ENCODE measurements at regions not wholly inside any gene's neighbourhood (a gene's known extent, or its start where the extent isn't known, plus 50 kb on each side); places are given as distances from the start of the nearest gene placed in this dataset.

- peaks cover 6% of the 10 kb centered on the region for H3K36me3 Mint-ChIP-seq (ENCODE audit: low read depth)
Observed at GRCh38 chr1:244970236-244970743, 105.9 kb upstream of the HNRNPU start.

More at GRCh38 chr1:244970236-244970743, 105.9 kb upstream of the HNRNPU start:
- Histone ChIP-seq H3K4me1 (ENCODE audit: insufficient read depth) (peaks cover 26% of the 10 kb centered on the region), H3F3A (replicated peaks; ENCODE audit: low read depth) (no peaks in the 10 kb centered on the region), H3K27me3 (ENCODE audit: insufficient read depth) (no peaks in the 10 kb centered on the region), H4K20me1 (replicated peaks; ENCODE audit: insufficient read depth) (no peaks in the 10 kb centered on the region), H3K9me2 (ENCODE audit: insufficient read depth) (no peaks in the 10 kb centered on the region), H3K4me2 (peak overlapping the region; percentile 82; the same call in 1 of the 2 replicates), H3K27ac (ENCODE audit: low read depth) (peak overlapping the region; percentile 99), H3K79me2 (replicated peaks; ENCODE audit: insufficient read depth) (peaks cover 11% of the 10 kb centered on the region), H3K4me3 (peak overlapping the region; percentile 55), H3K36me3 (ENCODE audit: insufficient read depth) (no peaks in the 10 kb centered on the region), H2AFZ (no peak overlapping the region)
- peak; percentile 86 for DNase-seq (ENCODE audit: low spot score)
- Mint-ChIP-seq H3K4me1 (peaks cover 34% of the 10 kb centered on the region), H3K4me3 (peak overlapping the region; percentile 98; the same call in 2 of the 3 replicates), H3K27me3 (ENCODE audit: insufficient read depth, low read depth, poor library complexity) (peaks cover 11% of the 10 kb centered on the region), H3K27ac (peak overlapping the region; percentile 100), H3K9me3 (no peaks in the 10 kb centered on the region)
- no peak for TF ChIP-seq REST (IDR thresholded peaks at IDR 0.05; ENCODE audit: unreplicated experiment)
- TF ChIP-seq ETS1 (IDR thresholded peaks at IDR 0.05): no peak
- TF ChIP-seq CTCF (conservative IDR thresholded peaks at IDR 0.05; ENCODE audit: low read depth in 2 of 2): no peak
- no peak for TF ChIP-seq CREB1 (CRISPR knock-in tag; IDR thresholded peaks at IDR 0.05; ENCODE audit: low read depth)
- no peak for TF ChIP-seq EZH2 (IDR thresholded peaks at IDR 0.05; ENCODE audit: low read depth, unreplicated experiment)
- TF ChIP-seq ZNF114 (CRISPR knock-in tag; IDR thresholded peaks at IDR 0.05): no peak
- no peak for TF ChIP-seq EZH2phosphoT487 (IDR thresholded peaks at IDR 0.05; ENCODE audit: unreplicated experiment)
- TF ChIP-seq STAT1 (IDR thresholded peaks at IDR 0.05; ENCODE audit: unreplicated experiment): no peak
- TF ChIP-seq NANOG (IDR thresholded peaks at IDR 0.05; ENCODE audit: borderline replicate concordance): no peak
- no peak for TF ChIP-seq ZNF462 (CRISPR knock-in tag; IDR thresholded peaks at IDR 0.05)
- no peak for TF ChIP-seq POLR2AphosphoS5 (IDR thresholded peaks at IDR 0.05; ENCODE audit: low read depth)
- TF ChIP-seq JUNB (IDR thresholded peaks at IDR 0.05; ENCODE audit: unreplicated experiment): no peak
- no peak for TF ChIP-seq ZNF331 (CRISPR knock-in tag; IDR thresholded peaks at IDR 0.05; ENCODE audit: low read depth)
- ATAC-seq: peak; percentile 80
